GM23248 (cell line): ENCODE measurements at regions not wholly inside any gene's neighbourhood (a gene's known extent, or its start where the extent isn't known, plus 50 kb on each side); places are given as distances from the start of the nearest gene placed in this dataset.

Experiments used
- DNase-seq: peaks from one replicate; pipeline ENCODE4 v3.0.0-alpha.2; 2015
- H2AFZ ChIP-seq: fragments of 200-600 bp; sonication (generic); 2 replicates; pipeline ENCODE4 v1.6.1; 2016; ENCODE audit warnings: antibody characterized with exemption
- H3F3A ChIP-seq: fragments of 200-600 bp; sonication (generic); 2 replicates; pipeline ENCODE4 v1.6.1; 2016; ENCODE audit warnings: mild to moderate bottlenecking, antibody characterized with exemption, mixed run types; ENCODE audit not compliant: insufficient read depth
- H3K27ac ChIP-seq: fragments of 200-600 bp; sonication (generic); 2 replicates; pipeline ENCODE4 v1.5.1; 2016; ENCODE audit warnings: mild to moderate bottlenecking
- H3K27me3 ChIP-seq: fragments of 200-600 bp; sonication (generic); replicated peaks from 2 replicates; pipeline ENCODE4 v1.6.1; 2016; ENCODE audit warnings: mild to moderate bottlenecking; ENCODE audit not compliant: insufficient read depth
- H3K36me3 ChIP-seq: fragments of 200-600 bp; sonication (generic); 2 replicates; pipeline ENCODE4 v1.6.1; 2016; ENCODE audit warnings: low read depth, mild to moderate bottlenecking
- H3K4me1 ChIP-seq: fragments of 200-600 bp; sonication (generic); 2 replicates; pipeline ENCODE4 v1.6.1; 2016; ENCODE audit warnings: mild to moderate bottlenecking; ENCODE audit not compliant: insufficient read depth
- H3K4me2 ChIP-seq: fragments of 200-600 bp; sonication (generic); one replicate; pipeline ENCODE4 v1.6.1; 2016; ENCODE audit warnings: mild to moderate bottlenecking; ENCODE audit not compliant: unreplicated experiment
- H3K4me3 ChIP-seq: fragments of 200-600 bp; sonication (generic); 2 replicates; pipeline ENCODE4 v1.5.1; 2016; ENCODE audit warnings: mild to moderate bottlenecking
- H3K79me2 ChIP-seq: fragments of 200-600 bp; sonication (generic); 2 replicates; pipeline ENCODE4 v1.6.1; 2016; ENCODE audit warnings: mild to moderate bottlenecking; ENCODE audit not compliant: insufficient read depth
- H3K9ac ChIP-seq: fragments of 200-600 bp; sonication (generic); 2 replicates; pipeline ENCODE4 v1.6.1; 2016; ENCODE audit warnings: mild to moderate bottlenecking
- H3K9me2 ChIP-seq: fragments of 200-600 bp; sonication (generic); 2 replicates; pipeline ENCODE4 v1.6.1; 2016; ENCODE audit warnings: mixed run types, mild to moderate bottlenecking, moderate library complexity; ENCODE audit not compliant: insufficient read depth
- H3K9me3 ChIP-seq: fragments of 200-600 bp; sonication (generic); one replicate; pipeline ENCODE4 v1.6.1; 2017; ENCODE audit warnings: low read depth
- H4K20me1 ChIP-seq: fragments of 200-600 bp; sonication (generic); 2 replicates; pipeline ENCODE4 v1.6.0; 2016; ENCODE audit not compliant: insufficient read depth
- EZH2 ChIP-seq: fragments of 200-600 bp; sonication (generic); IDR thresholded peaks from 2 replicates; pipeline ENCODE4 v1.6.1; 2018; ENCODE audit warnings: antibody characterized with exemption, mild to moderate bottlenecking; ENCODE audit not compliant: insufficient read depth, poor library complexity, severe bottlenecking
- EZH2phosphoT487 ChIP-seq: fragments of 200-600 bp; sonication (generic); IDR thresholded peaks from 2 replicates; pipeline ENCODE4 v1.6.1; 2018; ENCODE audit warnings: antibody characterized with exemption, moderate library complexity, mild to moderate bottlenecking, low read depth; ENCODE audit not compliant: insufficient read depth
- WGBS, 2 experiments: methylation state at CpG; one replicate each; pipeline ENCODE4 v1.1.6; 2015 to 2017; ENCODE audit warnings: low lambda C conversion rate in 2 of 2, low coverage in 1 of 2; ENCODE audit errors: missing lambda C conversion rate in 2 of 2; 5-methylcytosine and 5-hydroxymethylcytosine counted together
- in situ Hi-C: fragments of 300-500 bp; cut with MboI; formaldehyde crosslinking; loops from 2 replicates; pipeline ENCODE4 v1.15.0; 2020

DNA sequence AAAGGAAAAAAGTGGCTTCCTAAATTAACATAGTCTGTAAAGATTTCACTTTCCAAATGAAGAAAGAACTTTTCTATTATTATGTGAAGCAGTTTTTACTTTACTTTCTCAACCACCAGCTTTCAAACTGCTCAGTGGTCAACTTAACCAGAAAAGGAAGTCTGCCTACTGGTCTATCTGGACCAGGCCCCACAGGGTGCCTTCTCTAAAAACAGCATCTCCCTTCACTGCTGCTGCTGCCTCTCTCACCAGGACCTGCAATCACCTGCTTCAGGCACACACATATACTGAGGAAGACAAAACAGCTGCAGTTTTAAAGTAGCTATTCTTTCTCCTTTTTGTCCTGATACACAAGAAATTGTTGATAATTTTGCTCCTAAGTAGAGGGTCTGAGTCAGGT, 221.3 kb upstream of the DCC start:
- no peak overlapping the region for H3K4me2 ChIP-seq
- no peak overlapping the region for H2AFZ ChIP-seq
- no peaks in the 10 kb centered on the region for H3F3A ChIP-seq
- H3K4me3 ChIP-seq: no peak overlapping the region
- H4K20me1 ChIP-seq: no peaks in the 10 kb centered on the region
- H3K79me2 ChIP-seq: no peaks in the 10 kb centered on the region
- in situ Hi-C loops: no loop called here
- no peaks in the 10 kb centered on the region for H3K36me3 ChIP-seq
- H3K4me1 ChIP-seq: no peaks in the 10 kb centered on the region
- TF ChIP-seq EZH2phosphoT487: no peak
- TF ChIP-seq EZH2: no peak
- H3K9me2 ChIP-seq: no peaks in the 10 kb centered on the region
- no peaks in the 10 kb centered on the region for H3K9me3 ChIP-seq
- no peak overlapping the region for H3K27ac ChIP-seq
- DNase-seq: no peak
- no peaks in the 10 kb centered on the region for H3K27me3 ChIP-seq
- H3K9ac ChIP-seq: no peak overlapping the region

DNA sequence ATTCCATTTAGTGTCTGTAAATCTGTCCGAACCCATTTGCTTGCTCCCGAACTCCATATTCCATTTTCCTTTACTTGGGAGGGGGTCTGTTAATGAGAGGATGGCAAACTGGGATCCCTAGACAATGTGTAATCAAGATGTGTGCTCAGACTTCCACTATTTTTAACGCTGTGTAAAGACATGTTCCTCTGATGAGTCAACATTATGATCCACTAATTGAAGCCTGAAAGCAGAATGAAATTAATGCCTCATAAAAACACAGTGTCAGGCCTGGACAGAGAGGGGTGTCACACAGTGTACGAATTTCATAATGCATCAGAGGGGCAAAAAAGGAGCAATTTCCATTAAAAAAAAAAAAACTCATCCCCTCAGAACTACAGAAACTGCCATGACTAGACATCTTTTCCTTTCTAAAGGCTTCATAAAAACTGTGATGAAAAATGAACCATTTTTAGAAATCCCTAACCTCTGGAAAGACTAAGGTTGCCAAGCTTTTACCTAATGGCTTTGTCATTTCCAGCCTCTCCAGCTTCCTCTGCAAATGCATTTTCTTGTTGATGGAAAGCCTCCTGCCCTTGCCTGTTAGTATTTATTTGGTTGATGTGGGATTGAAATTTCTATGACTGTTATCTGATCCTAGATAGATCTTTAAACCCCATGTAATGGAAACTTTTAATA, 209.2 kb upstream of the DCC start:
- Histone ChIP-seq H4K20me1 (no peaks in the 10 kb centered on the region), H3K27ac (no peak overlapping the region), H3K4me3 (no peak overlapping the region), H3K9me2 (no peaks in the 10 kb centered on the region), H3K4me2 (no peak overlapping the region), H3K4me1 (no peaks in the 10 kb centered on the region), H3K79me2 (no peaks in the 10 kb centered on the region), H3F3A (no peaks in the 10 kb centered on the region), H3K27me3 (no peaks in the 10 kb centered on the region), H3K9me3 (no peaks in the 10 kb centered on the region), H3K9ac (no peak overlapping the region), H3K36me3 (no peaks in the 10 kb centered on the region), H2AFZ (no peak overlapping the region)
- WGBS, 2 experiments: 1 to 2% methylated on average over 4 of the region's 4 CpGs
- TF ChIP-seq EZH2phosphoT487 (no peak), EZH2 (no peak)
- in situ Hi-C loops: no loop called here
- DNase-seq: no peak

DNA sequence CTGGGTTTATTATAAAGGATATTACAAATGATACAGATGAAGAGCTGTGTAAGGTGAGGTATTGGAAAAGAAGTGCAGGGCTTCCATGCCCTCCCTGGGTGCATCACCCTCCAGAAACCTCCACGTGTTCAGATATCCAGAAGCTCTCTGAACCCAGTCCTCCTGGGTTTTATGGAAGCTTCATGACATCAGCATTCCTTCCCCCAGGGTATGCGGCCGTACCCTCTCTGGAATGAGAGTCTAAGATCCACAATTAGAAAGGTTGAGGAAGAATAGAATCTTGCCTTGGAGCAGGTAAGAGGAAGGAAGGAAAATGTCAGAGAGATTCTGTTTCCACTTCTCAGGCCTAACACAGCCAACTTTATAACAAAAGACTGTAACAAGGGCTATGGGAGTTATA, 208.2 kb upstream of the DCC start:
- in situ Hi-C loops: no loop called here
- 53 to 67% methylated on average over 3 of the region's 3 CpGs for WGBS, 2 experiments

DNA sequence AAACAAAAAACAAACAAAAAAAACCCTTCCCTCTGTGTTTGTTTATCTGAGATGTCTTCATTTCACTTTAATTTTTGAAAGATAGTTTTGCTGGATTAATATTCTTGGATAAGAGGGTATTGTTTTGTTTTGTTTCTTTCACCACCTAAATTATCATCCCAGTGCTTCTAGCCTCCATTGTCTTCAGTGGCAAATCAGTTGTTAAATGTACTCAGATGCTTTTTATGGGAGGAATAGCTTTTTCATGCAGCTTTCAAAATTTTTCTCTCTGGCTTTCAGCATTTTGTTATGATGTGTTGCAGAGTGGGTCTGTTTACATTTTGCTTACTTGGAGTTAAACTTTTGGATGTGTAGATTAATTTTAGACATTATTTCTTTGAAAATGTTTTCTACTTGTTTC, 203.5 kb upstream of the DCC start:
- no peak for DNase-seq
- no peaks in the 10 kb centered on the region for H3K27me3 ChIP-seq
- H4K20me1 ChIP-seq: no peaks in the 10 kb centered on the region
- in situ Hi-C loops: no loop called here
- no peaks in the 10 kb centered on the region for H3K36me3 ChIP-seq
- H2AFZ ChIP-seq: no peak overlapping the region
- no peak overlapping the region for H3K9ac ChIP-seq
- TF ChIP-seq EZH2 (no peak), EZH2phosphoT487 (no peak)
- H3F3A ChIP-seq: no peaks in the 10 kb centered on the region
- H3K9me2 ChIP-seq: no peaks in the 10 kb centered on the region
- H3K4me2 ChIP-seq: no peak overlapping the region
- H3K27ac ChIP-seq: no peak overlapping the region
- H3K4me3 ChIP-seq: no peak overlapping the region
- H3K9me3 ChIP-seq: peaks cover 4% of the 10 kb centered on the region
- no peaks in the 10 kb centered on the region for H3K4me1 ChIP-seq
- no peaks in the 10 kb centered on the region for H3K79me2 ChIP-seq

More for the DNA sequence above, 208.2 kb upstream of the DCC start:
- H4K20me1 ChIP-seq: no peaks in the 10 kb centered on the region
- no peak overlapping the region for H3K4me3 ChIP-seq
- no peak overlapping the region for H3K4me2 ChIP-seq
- no peaks in the 10 kb centered on the region for H3K9me2 ChIP-seq
- no peak for TF ChIP-seq EZH2
- no peak for DNase-seq
- H3K9ac ChIP-seq: no peak overlapping the region
- H3F3A ChIP-seq: no peaks in the 10 kb centered on the region
- H3K79me2 ChIP-seq: no peaks in the 10 kb centered on the region
- H3K27ac ChIP-seq: no peak overlapping the region
- H3K4me1 ChIP-seq: no peaks in the 10 kb centered on the region
- H2AFZ ChIP-seq: no peak overlapping the region
- H3K36me3 ChIP-seq: no peaks in the 10 kb centered on the region
- no peaks in the 10 kb centered on the region for H3K27me3 ChIP-seq
- no peaks in the 10 kb centered on the region for H3K9me3 ChIP-seq

DNA sequence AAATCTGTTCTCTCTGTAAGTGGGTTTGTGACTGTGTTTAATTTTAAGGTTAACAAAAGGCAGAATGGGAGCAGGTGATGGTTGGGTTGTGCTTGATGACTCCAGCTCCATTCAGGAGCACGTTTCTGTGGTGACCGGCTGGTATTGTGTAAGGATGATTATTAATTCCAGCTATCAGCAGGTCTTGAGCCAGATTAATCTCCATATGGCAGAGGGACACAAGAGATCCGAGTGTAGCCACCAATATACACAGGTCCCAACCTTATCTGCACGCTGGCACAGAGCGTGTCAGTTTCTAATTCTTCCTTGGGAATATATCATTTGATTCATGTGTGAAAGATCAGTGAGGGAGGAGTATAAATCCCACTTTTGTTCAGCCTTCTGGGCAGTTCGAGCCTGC, 199.0 kb upstream of the DCC start:
- no peaks in the 10 kb centered on the region for H3K27me3 ChIP-seq
- H4K20me1 ChIP-seq: no peaks in the 10 kb centered on the region
- 22 to 24% methylated on average over 6 of the region's 6 CpGs for WGBS, 2 experiments
- no peak overlapping the region for H3K4me3 ChIP-seq
- H3K9ac ChIP-seq: no peak overlapping the region
- no peak overlapping the region for H2AFZ ChIP-seq
- no peak overlapping the region for H3K4me2 ChIP-seq
- no peaks in the 10 kb centered on the region for H3K9me2 ChIP-seq
- H3K4me1 ChIP-seq: no peaks in the 10 kb centered on the region
- no peak overlapping the region for H3K27ac ChIP-seq
- DNase-seq: no peak
- TF ChIP-seq EZH2phosphoT487 (no peak), EZH2 (no peak)
- H3F3A ChIP-seq: no peaks in the 10 kb centered on the region
- H3K9me3 ChIP-seq: peaks cover 4% of the 10 kb centered on the region
- in situ Hi-C loops: no loop called here
- no peaks in the 10 kb centered on the region for H3K79me2 ChIP-seq
- no peaks in the 10 kb centered on the region for H3K36me3 ChIP-seq
